PC-3 (cell line): ENCODE measurements at regions not wholly inside any gene's neighbourhood (a gene's known extent, or its start where the extent isn't known, plus 50 kb on each side); places are given as distances from the start of the nearest gene placed in this dataset.

ENCODE experiments used
- ATAC-seq: fragments of 200-7000 bp; cut with Tn5 transposase; 2 replicates; pipeline ENCODE4 v1.9.1; 2020; ENCODE audit warnings: mild to moderate bottlenecking, moderate library complexity
- BruUV-seq: library from RNA; stranded (reverse); fragments of 400-500 nt; replicated peaks from 2 replicates; lab custom pipeline; 2021; lab: Mats Ljungman, UMichigan
- CTCF ChIA-PET: fragments of 300-600 bp; sonication (Branson Sonifier 250); formaldehyde crosslinking; loops from one replicate; lab custom pipeline; 2022; ENCODE audit warnings: antibody characterized with exemption; lab: Charles Lee
- POLR2A ChIA-PET: fragments of 300-600 bp; sonication (Branson Sonifier 250); formaldehyde crosslinking; loops from one replicate; lab custom pipeline; 2022; ENCODE audit warnings: antibody characterized with exemption; ENCODE audit not compliant: unreplicated experiment; lab: Charles Lee
- DNase-seq: peaks from one replicate; pipeline ENCODE4 v3.0.0-alpha.2; 2015
- H2AFZ ChIP-seq: fragments of 300-600 bp; sonication (generic); 2 replicates; pipeline ENCODE4 v1.6.0; 2016; ENCODE audit warnings: antibody characterized with exemption, low read length
- H3F3A ChIP-seq: fragments of 300-600 bp; sonication (generic); one replicate; pipeline ENCODE4 v1.6.0; 2017; ENCODE audit warnings: antibody characterized with exemption, low read length, control low read depth, mild to moderate bottlenecking; ENCODE audit not compliant: unreplicated experiment
- H3K27ac ChIP-seq: fragments of 300-600 bp; sonication (generic); 2 replicates; pipeline ENCODE4 v1.5.1; 2016; ENCODE audit warnings: mild to moderate bottlenecking, low read length
- H3K27me3 ChIP-seq: fragments of 300-600 bp; sonication (generic); 2 replicates; pipeline ENCODE4 v1.6.1; 2016; ENCODE audit warnings: low read length, mixed read lengths
- H3K36me3 ChIP-seq: fragments of 300-600 bp; sonication (generic); 2 replicates; pipeline ENCODE4 v1.6.1; 2016; ENCODE audit warnings: low read depth, mixed run types, low read length, mixed read lengths
- H3K4me1 ChIP-seq: fragments of 300-600 bp; sonication (generic); 2 replicates; pipeline ENCODE4 v1.5.1; 2016; ENCODE audit warnings: low read length; ENCODE audit not compliant: insufficient read depth
- H3K4me2 ChIP-seq: fragments of 300-600 bp; sonication (generic); 2 replicates; pipeline ENCODE4 v1.6.0; 2016; ENCODE audit warnings: low read length
- H3K4me3 ChIP-seq: fragments of 300-600 bp; sonication (generic); 2 replicates; pipeline ENCODE4 v1.5.1; 2016; ENCODE audit warnings: mild to moderate bottlenecking, low read length, mixed read lengths
- H3K79me2 ChIP-seq: fragments of 300-600 bp; sonication (generic); 2 replicates; pipeline ENCODE4 v1.6.1; 2017; ENCODE audit warnings: low read length, mixed read lengths
- H3K9ac ChIP-seq: fragments of 300-600 bp; sonication (generic); 2 replicates; pipeline ENCODE4 v1.6.0; 2016; ENCODE audit warnings: mild to moderate bottlenecking, low read length
- H3K9me2 ChIP-seq: fragments of 300-600 bp; sonication (generic); replicated peaks from 2 replicates; pipeline ENCODE4 v1.6.1; 2016; ENCODE audit warnings: mixed run types, low read length, mixed read lengths
- H3K9me3 ChIP-seq: fragments of 300-600 bp; sonication (generic); 2 replicates; pipeline ENCODE4 v1.6.1; 2016; ENCODE audit warnings: low read length, mixed read lengths
- H4K20me1 ChIP-seq: fragments of 300-600 bp; sonication (generic); 2 replicates; pipeline ENCODE4 v1.6.1; 2016; ENCODE audit warnings: low read length, mixed read lengths
- CTCF ChIP-seq: fragments of 300-600 bp; sonication (generic); conservative IDR thresholded peaks from 2 replicates; pipeline ENCODE4 v1.5.1; 2017; ENCODE audit warnings: antibody characterized with exemption, low read depth, mild to moderate bottlenecking, low read length
- EZH2 ChIP-seq: fragments of 300-600 bp; sonication (generic); IDR thresholded peaks from one replicate; pipeline ENCODE4 v1.6.1; 2017; ENCODE audit warnings: antibody characterized with exemption, mild to moderate bottlenecking, low read length; ENCODE audit not compliant: unreplicated experiment
- EZH2phosphoT487 ChIP-seq: fragments of 300-600 bp; sonication (generic); IDR thresholded peaks from 2 replicates; pipeline ENCODE4 v1.6.1; 2018; ENCODE audit warnings: mild to moderate bottlenecking, antibody characterized with exemption, low read length, borderline replicate concordance
- intact Hi-C: fragments of 100-400 bp; cut with micrococcal nuclease; formaldehyde crosslinking; loops from 2 replicates; pipeline ENCODE4 v1.9.0; 2023

- Histone ChIP-seq H3K27ac (no peak overlapping the region), H3K9me3 (no peaks in the 10 kb centered on the region), H3K27me3 (no peaks in the 10 kb centered on the region), H2AFZ (no peak overlapping the region), H3K4me2 (0 out of 2 replicates have a peak overlapping the region, but pooled peaks have one; percentile 11), H3K4me1 (peaks cover 19% of the 10 kb centered on the region), H3K79me2 (no peaks in the 10 kb centered on the region), H3K9me2 (no peaks in the 10 kb centered on the region), H3F3A (no peaks in the 10 kb centered on the region), H3K9ac (no peak overlapping the region), H3K4me3 (no peak overlapping the region), H3K36me3 (no peaks in the 10 kb centered on the region), H4K20me1 (no peaks in the 10 kb centered on the region)
- ChIA-PET CTCF (no interaction called here), POLR2A (no interaction called here)
- ATAC-seq (peak; percentile 61), DNase-seq (peak; percentile 43)
- TF ChIP-seq EZH2phosphoT487, result no peak
- no peak for TF ChIP-seq CTCF
- intact Hi-C loops, result no loop called here
- no TSS peak for BruUV-seq
These were observed 607.2 kb upstream of the WWC1 start for GRCh38 chr5:167684251-167684650.

- no peaks in the 10 kb centered on the region for H3K9me2 ChIP-seq
- H3F3A ChIP-seq, result no peaks in the 10 kb centered on the region
- H3K27me3 ChIP-seq, result no peaks in the 10 kb centered on the region
- ChIA-PET POLR2A (no interaction called here), CTCF (no interaction called here)
- H3K4me3 ChIP-seq, result 0 out of 2 replicates have a peak overlapping the region, but pooled peaks have one; percentile 3
- intact Hi-C loops, result no loop called here
- no peaks in the 10 kb centered on the region for H3K79me2 ChIP-seq
- no peak overlapping the region for H3K27ac ChIP-seq
- H4K20me1 ChIP-seq, result no peaks in the 10 kb centered on the region
- H3K36me3 ChIP-seq, result no peaks in the 10 kb centered on the region
- peak overlapping the region; percentile 47 for H3K4me2 ChIP-seq
- H3K9ac ChIP-seq, result no peak overlapping the region
- TF ChIP-seq EZH2phosphoT487, result no peak
- TF ChIP-seq EZH2, result no peak
- TF ChIP-seq CTCF, result no peak
- peaks cover 19% of the 10 kb centered on the region for H3K4me1 ChIP-seq
- ATAC-seq (peak; percentile 62), DNase-seq (peak; percentile 64)
- H2AFZ ChIP-seq, result 0 out of 2 replicates have a peak overlapping the region, but pooled peaks have one; percentile 40
- no TSS peak for BruUV-seq
- no peaks in the 10 kb centered on the region for H3K9me3 ChIP-seq
These were observed 602.9 kb upstream of the WWC1 start for GRCh38 chr5:167688341-167689130.
